Loucy (cell line): ENCODE measurements at regions not wholly inside any gene's neighbourhood (a gene's known extent, or its start where the extent isn't known, plus 50 kb on each side); places are given as distances from the start of the nearest gene placed in this dataset.

Experiments
- H2AFZ ChIP-seq: fragments of 200-600 bp; sonication (generic); 2 replicates; pipeline ENCODE4 v1.6.0; 2016; ENCODE audit warnings: antibody characterized with exemption, mild to moderate bottlenecking, low read length, moderate library complexity
- H3F3A ChIP-seq: fragments of 200-600 bp; 2 replicates; pipeline ENCODE4 v1.6.0; 2016; ENCODE audit warnings: antibody characterized with exemption, low read depth, mild to moderate bottlenecking
- H3K27me3 ChIP-seq: fragments of 200-600 bp; sonication (generic); 2 replicates; pipeline ENCODE4 v1.6.1; 2014; ENCODE audit warnings: low read length, mild to moderate bottlenecking; ENCODE audit not compliant: insufficient read depth, poor library complexity, severe bottlenecking
- H3K36me3 ChIP-seq: fragments of 200-600 bp; sonication (generic); 2 replicates; pipeline ENCODE4 v1.6.1; 2016; ENCODE audit warnings: low read length; ENCODE audit not compliant: insufficient read depth
- H3K4me1 ChIP-seq: fragments of 200-600 bp; sonication (generic); 2 replicates; pipeline ENCODE4 v1.5.1; 2014; ENCODE audit warnings: low read length, mild to moderate bottlenecking; ENCODE audit not compliant: insufficient read depth, poor library complexity, severe bottlenecking
- H3K4me2 ChIP-seq: fragments of 200-600 bp; sonication (generic); 2 replicates; pipeline ENCODE4 v1.6.0; 2014; ENCODE audit warnings: antibody characterized with exemption, low read length, low read depth, mild to moderate bottlenecking; ENCODE audit not compliant: poor library complexity, severe bottlenecking
- H3K4me3 ChIP-seq: fragments of 200-600 bp; sonication (generic); 2 replicates; pipeline ENCODE4 v1.5.1; 2014; ENCODE audit warnings: low read length, mild to moderate bottlenecking, mixed read lengths; ENCODE audit not compliant: poor library complexity, severe bottlenecking
- H3K79me2 ChIP-seq: fragments of 200-600 bp; sonication (generic); 2 replicates; pipeline ENCODE4 v1.6.1; 2014; ENCODE audit warnings: low read length; ENCODE audit not compliant: insufficient read depth
- H3K9ac ChIP-seq: fragments of 200-600 bp; sonication (generic); 2 replicates; pipeline ENCODE4 v1.6.0; 2014; ENCODE audit warnings: mild to moderate bottlenecking, low read depth, low read length, moderate library complexity; ENCODE audit not compliant: poor library complexity, severe bottlenecking
- H3K9me2 ChIP-seq: fragments of 200-600 bp; sonication (generic); replicated peaks from 2 replicates; pipeline ENCODE4 v1.6.1; 2016; ENCODE audit warnings: low read depth, low read length, mixed read lengths
- H3K9me3 ChIP-seq: fragments of 200-600 bp; sonication (generic); 2 replicates; pipeline ENCODE4 v1.6.1; 2014; ENCODE audit warnings: mild to moderate bottlenecking, antibody characterized with exemption, low read length, low read depth; ENCODE audit not compliant: insufficient read depth
- H4K20me1 ChIP-seq: fragments of 200-600 bp; sonication (generic); 2 replicates; pipeline ENCODE4 v1.6.0; 2014; ENCODE audit warnings: antibody characterized with exemption, low read length, mild to moderate bottlenecking; ENCODE audit not compliant: insufficient read depth, poor library complexity, severe bottlenecking
- CTCF ChIP-seq: fragments of 200-600 bp; sonication (generic); conservative IDR thresholded peaks from 2 replicates; pipeline ENCODE4 v1.5.1; 2014; ENCODE audit warnings: mild to moderate bottlenecking, antibody characterized with exemption, low read length
- EZH2phosphoT487 ChIP-seq: fragments of 200-600 bp; IDR thresholded peaks from 2 replicates; pipeline ENCODE4 v1.6.1; 2018; ENCODE audit warnings: antibody characterized with exemption, mild to moderate bottlenecking, moderate library complexity, borderline replicate concordance

DNA sequence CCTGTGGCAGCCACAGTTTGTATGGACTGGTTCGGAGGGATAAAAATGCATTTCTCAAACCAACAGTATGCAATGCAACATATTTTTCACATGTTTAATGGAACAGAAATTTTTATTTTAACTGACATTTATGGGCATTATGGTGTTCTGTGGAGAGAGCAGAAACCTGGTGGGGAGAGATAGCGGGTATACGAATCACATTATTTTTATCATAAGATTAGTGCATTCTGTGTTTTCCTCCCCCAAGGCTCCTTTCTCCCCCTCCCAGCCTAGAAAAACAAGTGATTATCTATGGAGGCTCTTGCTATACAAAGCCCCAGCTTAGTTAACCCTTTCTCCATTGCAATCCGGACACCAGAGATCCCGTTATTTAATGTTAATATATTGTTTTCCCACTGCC is 289.8 kb upstream of the PIK3C3 start:
- H3K4me2 ChIP-seq, result no peak overlapping the region
- no peak for TF ChIP-seq EZH2phosphoT487
- TF ChIP-seq CTCF, result no peak
- no peaks in the 10 kb centered on the region for H3K79me2 ChIP-seq
- no peaks in the 10 kb centered on the region for H3F3A ChIP-seq
- H3K9me3 ChIP-seq, result no peaks in the 10 kb centered on the region
- no peaks in the 10 kb centered on the region for H3K9me2 ChIP-seq
- no peaks in the 10 kb centered on the region for H3K4me1 ChIP-seq
- H3K9ac ChIP-seq, result no peak overlapping the region
- H2AFZ ChIP-seq, result no peak overlapping the region
- no peaks in the 10 kb centered on the region for H3K27me3 ChIP-seq
- H3K36me3 ChIP-seq, result no peaks in the 10 kb centered on the region
- H4K20me1 ChIP-seq, result no peaks in the 10 kb centered on the region
- no peak overlapping the region for H3K4me3 ChIP-seq

DNA sequence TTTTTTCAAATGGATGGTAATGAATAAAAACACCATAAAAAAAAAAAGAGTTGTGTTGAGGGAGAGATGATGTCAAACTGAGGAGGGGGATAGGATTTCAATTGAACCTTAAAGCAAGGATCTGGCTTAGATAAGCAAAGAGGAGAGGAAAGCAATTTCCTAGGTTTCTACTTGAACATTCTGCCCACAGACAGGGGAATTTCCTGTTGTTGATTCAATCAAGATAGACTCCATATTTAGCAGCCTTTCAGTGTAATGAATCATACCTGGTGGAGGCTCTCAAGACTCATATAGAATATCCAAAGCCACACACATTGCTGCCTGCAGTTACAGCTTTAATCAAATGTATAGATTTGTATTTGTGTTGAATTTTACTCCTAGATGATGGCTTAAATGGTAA is 294.4 kb upstream of the PIK3C3 start:
- Histone ChIP-seq H3K36me3 (no peaks in the 10 kb centered on the region), H3F3A (no peaks in the 10 kb centered on the region), H3K9me2 (no peaks in the 10 kb centered on the region), H3K9me3 (no peaks in the 10 kb centered on the region), H3K4me1 (no peaks in the 10 kb centered on the region), H4K20me1 (no peaks in the 10 kb centered on the region), H3K4me3 (no peak overlapping the region), H3K9ac (no peak overlapping the region), H3K79me2 (no peaks in the 10 kb centered on the region), H3K27me3 (no peaks in the 10 kb centered on the region), H3K4me2 (no peak overlapping the region), H2AFZ (no peak overlapping the region)
- TF ChIP-seq CTCF (no peak), EZH2phosphoT487 (no peak)

DNA sequence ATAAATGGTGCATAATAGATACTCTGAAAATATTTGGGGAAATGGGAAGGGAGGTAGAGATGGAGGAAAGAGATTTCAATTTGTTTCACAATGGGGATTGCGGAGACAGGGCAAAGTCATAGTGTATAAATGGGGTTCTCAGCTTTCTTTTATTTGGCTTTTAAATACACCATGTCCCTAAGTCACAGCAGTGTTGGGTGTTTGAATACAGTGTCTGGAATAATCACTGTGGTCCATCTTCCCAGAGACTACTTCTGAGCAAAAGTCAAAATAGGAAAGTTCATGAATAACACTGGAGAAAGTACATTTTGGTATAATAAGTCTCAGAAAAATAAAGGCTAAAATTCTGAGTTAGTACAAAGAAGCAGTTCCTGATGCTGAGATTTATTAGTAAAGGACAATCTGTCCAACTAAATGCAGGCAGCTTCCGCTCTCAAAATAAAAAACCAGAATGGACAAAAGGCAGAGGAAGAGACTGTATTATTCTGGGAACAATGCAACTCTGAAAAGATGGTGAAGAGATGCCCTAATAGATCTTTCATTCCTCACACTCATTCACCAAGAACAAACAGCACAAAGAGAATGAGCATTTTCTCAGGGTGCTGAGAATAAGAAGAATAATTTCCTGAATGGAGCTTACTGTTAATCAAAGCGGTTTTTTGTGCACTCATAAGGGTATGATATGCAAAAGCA is 295.4 kb upstream of the PIK3C3 start:
- no peaks in the 10 kb centered on the region for H3K27me3 ChIP-seq
- H3K79me2 ChIP-seq, result no peaks in the 10 kb centered on the region
- no peak overlapping the region for H3K4me2 ChIP-seq
- H3F3A ChIP-seq, result no peaks in the 10 kb centered on the region
- H3K9ac ChIP-seq, result no peak overlapping the region
- TF ChIP-seq EZH2phosphoT487, result no peak
- TF ChIP-seq CTCF, result no peak
- H3K36me3 ChIP-seq, result no peaks in the 10 kb centered on the region
- H3K4me1 ChIP-seq, result no peaks in the 10 kb centered on the region
- no peaks in the 10 kb centered on the region for H3K9me2 ChIP-seq
- no peaks in the 10 kb centered on the region for H3K9me3 ChIP-seq
- H3K4me3 ChIP-seq, result no peak overlapping the region
- H4K20me1 ChIP-seq, result no peaks in the 10 kb centered on the region
- H2AFZ ChIP-seq, result no peak overlapping the region
